HL-60 (cell line): ENCODE measurements at regions not wholly inside any gene's neighbourhood (a gene's known extent, or its start where the extent isn't known, plus 50 kb on each side); places are given as distances from the start of the nearest gene placed in this dataset.

Source experiments
- DNase-seq, 2 experiments: peaks; one replicate each; pipeline ENCODE4 v3.0.0-alpha.2; 2010 to 2020; ENCODE audit warnings: low read depth in 1 of 2, low spot score in 1 of 2
- H3K27ac ChIP-seq: fragments of 250-450 bp; sonication (Bioruptor Pico); replicated peaks from 2 replicates; pipeline ENCODE4 v1.5.1; 2020; ENCODE audit warnings: mild to moderate bottlenecking, moderate library complexity
- H3K27me3 ChIP-seq: fragments of 250-450 bp; sonication (Bioruptor Pico); 2 replicates; pipeline ENCODE4 v1.5.1; 2021; ENCODE audit warnings: mild to moderate bottlenecking, moderate library complexity; ENCODE audit not compliant: insufficient read depth, poor library complexity, severe bottlenecking
- H3K4me3 ChIP-seq: replicated peaks from 2 replicates; pipeline ENCODE4 v1.5.1; 2011; ENCODE audit warnings: mild to moderate bottlenecking, control low read depth, low read length; ENCODE audit not compliant: insufficient read depth
- GABPA ChIP-seq: IDR thresholded peaks from 2 replicates; pipeline ENCODE4 v1.6.1; 2012; ENCODE audit warnings: low read depth
- POLR2AphosphoS5 ChIP-seq: IDR thresholded peaks from 2 replicates; pipeline ENCODE4 v1.6.1; 2012; ENCODE audit warnings: low read depth
- SPI1 ChIP-seq: IDR thresholded peaks from 2 replicates; pipeline ENCODE4 v1.6.1; 2012; ENCODE audit warnings: low read depth, mild to moderate bottlenecking, borderline replicate concordance
- TF ChIP-seq, protein P1 (sequence below): IDR thresholded peaks from one replicate; pipeline ENCODE4 v1.5.1; 2011; ENCODE audit warnings: low read length, control low read depth, inconsistent platforms; ENCODE audit not compliant: insufficient read depth
- TF ChIP-seq, protein P2 (sequence below): IDR thresholded peaks from 2 replicates; pipeline ENCODE4 v1.6.1; 2012; ENCODE audit warnings: low read depth; ENCODE audit not compliant: insufficient replicate concordance

DNA sequence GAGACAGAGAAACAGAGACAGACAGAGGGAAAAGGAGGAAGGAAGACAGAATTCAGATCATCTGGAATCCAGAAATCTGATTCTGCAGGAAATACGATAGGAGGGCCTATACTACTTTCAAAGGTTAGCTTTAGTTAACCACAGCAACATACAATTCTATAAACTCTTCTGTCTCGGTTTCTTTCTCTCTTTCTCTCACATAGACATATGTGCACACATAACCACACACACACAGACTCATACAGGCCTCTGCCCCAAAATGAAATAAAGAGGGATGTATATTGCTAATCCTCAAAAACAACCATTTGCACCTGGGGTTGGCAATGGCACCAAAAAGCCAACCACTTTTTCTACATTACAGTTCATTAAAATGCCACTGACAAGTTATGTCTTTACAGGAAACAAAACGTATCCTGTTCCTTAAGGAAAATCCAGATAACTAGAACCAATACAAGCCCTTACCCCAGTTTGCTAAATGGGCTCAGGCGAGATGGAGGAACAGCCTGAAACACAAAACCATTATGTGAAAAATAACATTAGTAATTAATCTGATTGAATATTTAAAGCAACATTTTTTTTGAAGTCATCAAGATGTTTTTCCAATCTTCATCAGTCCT lies 372.3 kb upstream of the CCNH start:
- DNase-seq = no peak
- Histone ChIP-seq H3K4me3 (no peak overlapping the region), H3K27ac (no peak overlapping the region), H3K27me3 (no peaks in the 10 kb centered on the region)
- no peak for TF ChIP-seq GABPA
- TF ChIP-seq SPI1 = no peak
- TF ChIP-seq, protein P1, sequence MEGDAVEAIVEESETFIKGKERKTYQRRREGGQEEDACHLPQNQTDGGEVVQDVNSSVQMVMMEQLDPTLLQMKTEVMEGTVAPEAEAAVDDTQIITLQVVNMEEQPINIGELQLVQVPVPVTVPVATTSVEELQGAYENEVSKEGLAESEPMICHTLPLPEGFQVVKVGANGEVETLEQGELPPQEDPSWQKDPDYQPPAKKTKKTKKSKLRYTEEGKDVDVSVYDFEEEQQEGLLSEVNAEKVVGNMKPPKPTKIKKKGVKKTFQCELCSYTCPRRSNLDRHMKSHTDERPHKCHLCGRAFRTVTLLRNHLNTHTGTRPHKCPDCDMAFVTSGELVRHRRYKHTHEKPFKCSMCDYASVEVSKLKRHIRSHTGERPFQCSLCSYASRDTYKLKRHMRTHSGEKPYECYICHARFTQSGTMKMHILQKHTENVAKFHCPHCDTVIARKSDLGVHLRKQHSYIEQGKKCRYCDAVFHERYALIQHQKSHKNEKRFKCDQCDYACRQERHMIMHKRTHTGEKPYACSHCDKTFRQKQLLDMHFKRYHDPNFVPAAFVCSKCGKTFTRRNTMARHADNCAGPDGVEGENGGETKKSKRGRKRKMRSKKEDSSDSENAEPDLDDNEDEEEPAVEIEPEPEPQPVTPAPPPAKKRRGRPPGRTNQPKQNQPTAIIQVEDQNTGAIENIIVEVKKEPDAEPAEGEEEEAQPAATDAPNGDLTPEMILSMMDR = no peak
- TF ChIP-seq POLR2AphosphoS5 = no peak
- TF ChIP-seq, protein P2, sequence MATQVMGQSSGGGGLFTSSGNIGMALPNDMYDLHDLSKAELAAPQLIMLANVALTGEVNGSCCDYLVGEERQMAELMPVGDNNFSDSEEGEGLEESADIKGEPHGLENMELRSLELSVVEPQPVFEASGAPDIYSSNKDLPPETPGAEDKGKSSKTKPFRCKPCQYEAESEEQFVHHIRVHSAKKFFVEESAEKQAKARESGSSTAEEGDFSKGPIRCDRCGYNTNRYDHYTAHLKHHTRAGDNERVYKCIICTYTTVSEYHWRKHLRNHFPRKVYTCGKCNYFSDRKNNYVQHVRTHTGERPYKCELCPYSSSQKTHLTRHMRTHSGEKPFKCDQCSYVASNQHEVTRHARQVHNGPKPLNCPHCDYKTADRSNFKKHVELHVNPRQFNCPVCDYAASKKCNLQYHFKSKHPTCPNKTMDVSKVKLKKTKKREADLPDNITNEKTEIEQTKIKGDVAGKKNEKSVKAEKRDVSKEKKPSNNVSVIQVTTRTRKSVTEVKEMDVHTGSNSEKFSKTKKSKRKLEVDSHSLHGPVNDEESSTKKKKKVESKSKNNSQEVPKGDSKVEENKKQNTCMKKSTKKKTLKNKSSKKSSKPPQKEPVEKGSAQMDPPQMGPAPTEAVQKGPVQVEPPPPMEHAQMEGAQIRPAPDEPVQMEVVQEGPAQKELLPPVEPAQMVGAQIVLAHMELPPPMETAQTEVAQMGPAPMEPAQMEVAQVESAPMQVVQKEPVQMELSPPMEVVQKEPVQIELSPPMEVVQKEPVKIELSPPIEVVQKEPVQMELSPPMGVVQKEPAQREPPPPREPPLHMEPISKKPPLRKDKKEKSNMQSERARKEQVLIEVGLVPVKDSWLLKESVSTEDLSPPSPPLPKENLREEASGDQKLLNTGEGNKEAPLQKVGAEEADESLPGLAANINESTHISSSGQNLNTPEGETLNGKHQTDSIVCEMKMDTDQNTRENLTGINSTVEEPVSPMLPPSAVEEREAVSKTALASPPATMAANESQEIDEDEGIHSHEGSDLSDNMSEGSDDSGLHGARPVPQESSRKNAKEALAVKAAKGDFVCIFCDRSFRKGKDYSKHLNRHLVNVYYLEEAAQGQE = no peak

DNA sequence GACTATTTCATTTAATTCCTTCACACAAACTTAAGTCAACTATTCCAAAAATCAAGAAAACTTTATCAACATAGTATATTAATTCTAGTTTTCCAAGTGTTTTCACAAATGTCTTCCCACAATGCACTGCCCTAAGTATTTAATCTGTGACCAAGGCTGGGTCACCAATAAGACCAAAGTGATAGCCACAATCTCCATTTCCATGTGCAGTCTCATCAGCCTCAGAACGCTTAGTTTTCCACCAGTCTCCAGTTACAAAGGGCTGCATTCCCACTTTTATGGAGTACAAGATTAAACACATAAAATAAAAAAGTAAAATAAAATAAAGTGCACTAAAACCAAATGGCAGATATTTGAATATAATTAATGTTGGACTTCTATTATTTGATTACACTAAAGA lies 371.6 kb upstream of the CCNH start:
- TF ChIP-seq, protein P2 = no peak
- no peak for TF ChIP-seq POLR2AphosphoS5
- no peak for TF ChIP-seq GABPA
- TF ChIP-seq SPI1 = no peak
- TF ChIP-seq, protein P1 = no peak
- DNase-seq = no peak
- Histone ChIP-seq H3K27me3 (no peaks in the 10 kb centered on the region), H3K4me3 (no peak overlapping the region), H3K27ac (no peak overlapping the region)

DNA sequence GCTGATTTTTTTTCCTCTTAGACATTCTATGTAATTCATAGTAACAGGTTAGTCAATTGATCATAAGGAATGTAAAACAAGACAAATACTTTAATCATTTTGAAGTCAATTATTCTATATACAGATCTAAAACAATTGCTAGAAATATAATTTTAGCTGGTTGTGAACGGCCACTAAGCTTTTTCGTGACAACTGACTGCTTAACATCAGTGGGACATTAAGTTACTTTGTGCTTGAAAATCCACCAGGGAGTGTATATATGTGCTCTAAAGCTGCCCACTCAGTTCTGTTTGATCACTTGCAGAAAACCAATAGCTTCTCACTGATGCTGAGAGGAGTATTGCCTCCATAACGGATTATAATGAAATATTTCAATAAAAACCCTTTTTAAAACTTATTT lies 370.2 kb upstream of the CCNH start:
- H3K27ac ChIP-seq = no peak overlapping the region
- no peak overlapping the region for H3K4me3 ChIP-seq
- H3K27me3 ChIP-seq = no peaks in the 10 kb centered on the region
- no peak for DNase-seq
- TF ChIP-seq, protein P2 = no peak
